SJCRH30 (cell line): ENCODE measurements at regions not wholly inside any gene's neighbourhood (a gene's known extent, or its start where the extent isn't known, plus 50 kb on each side); places are given as distances from the start of the nearest gene placed in this dataset.

ENCODE experiments used
- DNase-seq, 2 experiments: peaks; one replicate each; pipeline ENCODE4 v3.0.0-alpha.2; 2015 to 2020
- H3K27ac ChIP-seq: fragments of 250-450 bp; sonication (Bioruptor Pico); 2 replicates; pipeline ENCODE4 v1.5.1; 2020; ENCODE audit warnings: mild to moderate bottlenecking, moderate library complexity
- H3K27me3 ChIP-seq: fragments of 250-450 bp; sonication (Bioruptor Pico); 2 replicates; pipeline ENCODE4 v1.5.1; 2020; ENCODE audit warnings: mild to moderate bottlenecking, moderate library complexity
- H3K36me3 ChIP-seq: fragments of 250-450 bp; sonication (Bioruptor Pico); 2 replicates; pipeline ENCODE4 v1.5.1; 2020; ENCODE audit warnings: mild to moderate bottlenecking, moderate library complexity
- H3K4me1 ChIP-seq: fragments of 250-450 bp; sonication (Bioruptor Pico); 2 replicates; pipeline ENCODE4 v1.5.1; 2020; ENCODE audit warnings: mild to moderate bottlenecking, moderate library complexity
- H3K4me3 ChIP-seq: fragments of 250-450 bp; sonication (Bioruptor Pico); 2 replicates; pipeline ENCODE4 v1.5.1; 2020; ENCODE audit warnings: mild to moderate bottlenecking, moderate library complexity
- H3K9me3 ChIP-seq: fragments of 250-450 bp; sonication (Bioruptor Pico); replicated peaks from 2 replicates; pipeline ENCODE4 v1.5.1; 2020; ENCODE audit warnings: mild to moderate bottlenecking, moderate library complexity

DNA sequence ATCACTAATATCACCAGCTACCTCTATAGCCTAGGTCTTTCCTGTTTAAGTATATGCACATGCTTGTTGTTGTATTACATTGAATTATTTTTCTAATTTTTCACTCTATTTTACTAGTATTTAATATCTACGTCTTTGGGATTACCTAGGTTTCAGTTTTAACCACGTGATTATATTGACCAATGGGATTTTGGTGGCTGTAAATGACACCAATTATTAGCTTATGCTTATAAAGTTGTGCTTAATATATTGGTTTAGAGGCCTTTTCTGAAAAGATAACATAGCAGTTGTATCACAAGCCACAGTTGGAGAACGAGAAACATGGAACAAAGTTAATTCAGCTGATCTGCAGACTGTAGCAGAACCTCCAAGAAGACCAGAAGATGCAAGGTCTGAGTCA lies 104.8 kb upstream of the PRDM9 start:
- Histone ChIP-seq H3K4me1 (no peaks in the 10 kb centered on the region), H3K9me3 (no peaks in the 10 kb centered on the region), H3K27me3 (no peaks in the 10 kb centered on the region), H3K27ac (no peak overlapping the region), H3K4me3 (no peak overlapping the region), H3K36me3 (no peaks in the 10 kb centered on the region)
- DNase-seq, result no peak

GRCh38 chr5:23400951-23401350 lies 106.5 kb upstream of the PRDM9 start:
- Histone ChIP-seq H3K4me1 (no peaks in the 10 kb centered on the region), H3K36me3 (no peaks in the 10 kb centered on the region), H3K9me3 (no peaks in the 10 kb centered on the region), H3K27me3 (no peaks in the 10 kb centered on the region), H3K4me3 (no peak overlapping the region), H3K27ac (no peak overlapping the region)
- no peak for DNase-seq

- Histone ChIP-seq H3K36me3 (no peaks in the 10 kb centered on the region), H3K9me3 (no peaks in the 10 kb centered on the region)
Observed at GRCh38 chr5:23396346-23396745, 111.1 kb upstream of the PRDM9 start.

GRCh38 chr5:23389291-23390101 lies 117.9 kb upstream of the PRDM9 start:
- H3K36me3 ChIP-seq, result no peaks in the 10 kb centered on the region
- H3K4me3 ChIP-seq, result no peak overlapping the region
- no peak overlapping the region for H3K27ac ChIP-seq
- no peaks in the 10 kb centered on the region for H3K27me3 ChIP-seq
- DNase-seq, result peak; percentile 3 to 47
- no peaks in the 10 kb centered on the region for H3K4me1 ChIP-seq
- H3K9me3 ChIP-seq, result no peaks in the 10 kb centered on the region

More at GRCh38 chr5:23396346-23396745, 111.1 kb upstream of the PRDM9 start:
- H3K4me1 ChIP-seq, result no peaks in the 10 kb centered on the region
- H3K4me3 ChIP-seq, result no peak overlapping the region
- H3K27me3 ChIP-seq, result no peaks in the 10 kb centered on the region
- DNase-seq, result no peak
- H3K27ac ChIP-seq, result no peak overlapping the region

DNA sequence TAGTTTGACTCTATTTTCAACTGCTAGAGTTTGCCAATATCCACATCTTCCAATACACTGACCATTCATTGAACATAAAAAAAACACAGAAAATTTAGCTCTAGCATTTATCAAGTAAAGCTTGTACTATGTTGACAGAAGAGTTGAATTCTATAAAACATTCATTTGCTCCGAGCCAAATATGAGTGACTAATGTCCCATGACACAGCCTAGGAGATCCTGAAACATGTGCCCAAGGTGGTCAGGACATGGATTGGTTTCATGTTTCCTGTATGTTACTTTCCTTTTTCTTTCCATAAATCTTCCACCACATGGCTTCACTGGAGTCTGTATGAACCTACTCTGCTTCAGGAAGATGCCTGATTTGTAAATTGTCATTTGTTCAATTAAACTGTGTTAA lies 122.4 kb upstream of the PRDM9 start:
- Histone ChIP-seq H3K4me3 (no peak overlapping the region), H3K9me3 (no peaks in the 10 kb centered on the region), H3K27me3 (no peaks in the 10 kb centered on the region), H3K36me3 (no peaks in the 10 kb centered on the region), H3K27ac (no peak overlapping the region), H3K4me1 (no peaks in the 10 kb centered on the region)
- no peak for DNase-seq

- Histone ChIP-seq H3K4me3 (no peak overlapping the region), H3K27me3 (no peaks in the 10 kb centered on the region), H3K9me3 (no peaks in the 10 kb centered on the region), H3K27ac (no peak overlapping the region), H3K4me1 (no peaks in the 10 kb centered on the region), H3K36me3 (no peaks in the 10 kb centered on the region)
- DNase-seq, result no peak
Observed at GRCh38 chr5:23372177-23372576, 135.2 kb upstream of the PRDM9 start.

- H3K27me3 ChIP-seq, result no peaks in the 10 kb centered on the region
- H3K9me3 ChIP-seq, result no peaks in the 10 kb centered on the region
- no peaks in the 10 kb centered on the region for H3K4me1 ChIP-seq
- no peak overlapping the region for H3K4me3 ChIP-seq
- no peaks in the 10 kb centered on the region for H3K36me3 ChIP-seq
- H3K27ac ChIP-seq, result no peak overlapping the region
- no peak for DNase-seq
Observed at GRCh38 chr5:23368393-23368792, 139.0 kb upstream of the PRDM9 start.

DNA sequence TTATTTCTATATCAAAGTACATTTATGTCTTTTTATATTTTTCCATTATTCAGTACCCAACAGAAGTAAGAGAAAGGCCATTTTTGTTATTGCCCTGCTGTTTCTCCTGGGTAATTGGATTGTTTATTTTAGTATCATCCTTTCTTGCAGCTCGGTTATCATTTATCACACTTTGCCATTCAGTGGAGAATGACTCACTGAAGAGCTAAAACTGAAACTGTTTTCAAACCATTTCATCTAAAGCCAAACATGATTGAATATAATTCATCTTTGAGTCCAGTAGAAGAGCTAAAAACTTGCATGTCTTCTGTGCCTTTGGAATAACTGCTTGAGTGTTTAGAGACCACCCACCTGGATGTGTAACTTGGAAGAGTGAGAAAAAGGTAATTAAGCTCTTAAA lies 139.5 kb upstream of the PRDM9 start:
- no peak overlapping the region for H3K27ac ChIP-seq
- H3K9me3 ChIP-seq, result no peaks in the 10 kb centered on the region
- peak in 1 of 2 experiments; percentile 1 for DNase-seq
- no peaks in the 10 kb centered on the region for H3K27me3 ChIP-seq
- no peaks in the 10 kb centered on the region for H3K4me1 ChIP-seq
- H3K4me3 ChIP-seq, result no peak overlapping the region
- H3K36me3 ChIP-seq, result no peaks in the 10 kb centered on the region

- Histone ChIP-seq H3K4me3 (no peak overlapping the region), H3K9me3 (no peaks in the 10 kb centered on the region), H3K4me1 (no peaks in the 10 kb centered on the region), H3K27me3 (no peaks in the 10 kb centered on the region), H3K27ac (no peak overlapping the region), H3K36me3 (no peaks in the 10 kb centered on the region)
- no peak for DNase-seq
Observed at GRCh38 chr5:23353286-23353685, 154.1 kb upstream of the PRDM9 start.

GRCh38 chr5:23352446-23352845 lies 155.0 kb upstream of the PRDM9 start:
- Histone ChIP-seq H3K27ac (no peak overlapping the region), H3K9me3 (no peaks in the 10 kb centered on the region), H3K4me3 (no peak overlapping the region), H3K27me3 (no peaks in the 10 kb centered on the region), H3K36me3 (no peaks in the 10 kb centered on the region), H3K4me1 (no peaks in the 10 kb centered on the region)
- DNase-seq, result peak; percentile 4 to 20

DNA sequence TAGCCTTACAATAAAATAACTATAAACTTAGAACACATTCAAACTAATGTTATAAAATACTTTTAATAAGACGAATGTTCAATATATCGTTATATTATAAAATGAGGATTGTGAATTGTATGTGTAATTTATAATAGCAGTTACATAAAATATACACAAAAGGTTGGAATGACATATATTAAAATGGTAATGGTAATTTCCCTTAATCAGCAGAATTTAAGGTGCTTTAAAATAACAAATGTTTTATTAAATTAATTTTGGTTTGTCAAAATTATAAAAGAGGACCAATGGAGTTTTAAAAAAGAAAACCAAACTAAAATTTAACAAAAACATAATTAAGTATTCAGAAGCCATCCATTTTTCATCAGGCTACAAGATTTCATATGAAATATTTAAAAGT lies 164.3 kb upstream of the PRDM9 start:
- Histone ChIP-seq H3K27ac (no peak overlapping the region), H3K4me1 (no peaks in the 10 kb centered on the region), H3K4me3 (no peak overlapping the region), H3K9me3 (no peaks in the 10 kb centered on the region), H3K36me3 (no peaks in the 10 kb centered on the region), H3K27me3 (no peaks in the 10 kb centered on the region)
- no peak for DNase-seq

GRCh38 chr5:23332650-23333251 lies 174.7 kb upstream of the PRDM9 start:
- Histone ChIP-seq H3K27me3 (no peaks in the 10 kb centered on the region), H3K9me3 (no peaks in the 10 kb centered on the region), H3K4me1 (no peaks in the 10 kb centered on the region), H3K4me3 (no peak overlapping the region), H3K36me3 (no peaks in the 10 kb centered on the region), H3K27ac (no peak overlapping the region)
- DNase-seq, result peak in 1 of 2 experiments; percentile 7

DNA sequence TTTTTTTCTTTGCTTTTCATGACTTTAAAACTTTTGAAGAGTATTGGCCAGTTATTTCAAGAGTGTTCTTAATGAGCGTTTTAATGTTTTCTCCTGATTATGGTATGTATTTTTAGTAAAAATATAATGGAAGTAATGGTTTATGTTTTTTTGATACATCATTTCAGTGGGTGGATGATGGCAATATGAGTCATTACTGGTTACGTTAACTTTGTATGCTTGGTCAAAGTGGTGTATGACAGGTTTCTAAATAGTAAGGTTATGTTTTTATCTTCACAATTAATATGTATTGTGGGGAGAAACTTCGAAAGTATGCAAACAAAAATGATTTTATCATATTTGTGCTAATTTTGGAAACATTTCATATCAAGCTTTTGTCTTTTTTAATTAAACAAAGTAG lies 176.7 kb upstream of the PRDM9 start:
- H3K27ac ChIP-seq, result no peak overlapping the region
- no peak for DNase-seq
- H3K9me3 ChIP-seq, result no peaks in the 10 kb centered on the region
- no peak overlapping the region for H3K4me3 ChIP-seq
- no peaks in the 10 kb centered on the region for H3K27me3 ChIP-seq
- H3K36me3 ChIP-seq, result no peaks in the 10 kb centered on the region
- H3K4me1 ChIP-seq, result no peaks in the 10 kb centered on the region

DNA sequence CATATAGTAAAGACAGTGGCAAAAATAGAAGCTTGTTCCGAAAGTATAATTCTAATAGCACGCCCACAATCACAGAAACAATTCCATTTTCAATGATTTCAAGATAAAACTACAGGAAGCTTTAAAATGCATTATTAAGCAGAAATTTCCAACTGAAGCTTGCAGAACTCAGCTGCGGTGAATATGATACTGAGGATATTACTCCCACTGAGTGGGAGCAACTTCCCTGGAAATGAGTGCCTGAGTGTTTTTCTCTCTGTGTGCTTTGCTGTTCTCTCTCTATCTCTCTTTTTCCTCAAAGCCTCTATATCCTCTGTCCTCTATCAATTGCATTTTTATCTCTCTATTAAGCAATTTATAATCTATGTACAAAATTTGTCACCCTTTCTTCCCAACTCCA lies 187.5 kb upstream of the PRDM9 start:
- Histone ChIP-seq H3K4me1 (no peaks in the 10 kb centered on the region), H3K27ac (no peak overlapping the region), H3K9me3 (no peaks in the 10 kb centered on the region), H3K36me3 (no peaks in the 10 kb centered on the region), H3K27me3 (no peaks in the 10 kb centered on the region), H3K4me3 (no peak overlapping the region)
- DNase-seq, result no peak

- Histone ChIP-seq H3K27me3 (no peaks in the 10 kb centered on the region), H3K36me3 (no peaks in the 10 kb centered on the region), H3K4me1 (no peaks in the 10 kb centered on the region), H3K4me3 (no peak overlapping the region), H3K9me3 (no peaks in the 10 kb centered on the region), H3K27ac (no peak overlapping the region)
- DNase-seq, result no peak
Observed at GRCh38 chr5:23318960-23319359, 188.4 kb upstream of the PRDM9 start.

- DNase-seq, result no peak
- Histone ChIP-seq H3K27ac (no peak overlapping the region), H3K4me1 (no peaks in the 10 kb centered on the region), H3K9me3 (no peaks in the 10 kb centered on the region), H3K4me3 (no peak overlapping the region), H3K36me3 (no peaks in the 10 kb centered on the region), H3K27me3 (no peaks in the 10 kb centered on the region)
Observed at GRCh38 chr5:23318166-23318565, 189.2 kb upstream of the PRDM9 start.
